ENCODE measurements at regions not wholly inside any gene's neighbourhood (a gene's known extent, or its start where the extent isn't known, plus 50 kb on each side); places are given as distances from the start of the nearest gene placed in this dataset.
"Not testable (repeated sequence)": the region's sequence is repeated elsewhere in the genome, so short reads cannot be mapped to it uniquely, and the experiment has no call there.

DNA sequence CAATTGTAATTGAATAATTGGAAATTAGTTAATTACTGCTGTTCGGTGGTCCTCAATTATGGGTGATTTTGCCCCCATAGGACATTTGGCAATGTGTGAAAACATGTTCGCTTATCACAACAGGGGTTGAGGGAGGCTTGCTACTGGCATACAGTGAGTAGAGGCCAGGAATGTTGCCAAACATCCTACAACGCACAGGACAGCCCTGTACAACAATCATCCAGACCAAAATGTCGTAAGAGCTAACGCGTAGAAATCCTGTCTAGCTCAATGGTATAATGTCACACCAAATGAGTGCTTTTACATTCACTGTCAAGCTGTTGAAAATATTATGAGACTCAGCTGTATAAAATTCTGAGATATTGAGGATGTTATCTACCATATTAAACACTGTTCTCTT lies 464.4 kb upstream of the TUSC1 start:
- DNase-seq: no peak

- no peak for DNase-seq
Measured at GRCh38 chr9:26142201-26142600, 464.0 kb upstream of the TUSC1 start.

GRCh38 chr9:26133537-26133936 lies 455.3 kb upstream of the TUSC1 start:
- no peak for DNase-seq

DNA sequence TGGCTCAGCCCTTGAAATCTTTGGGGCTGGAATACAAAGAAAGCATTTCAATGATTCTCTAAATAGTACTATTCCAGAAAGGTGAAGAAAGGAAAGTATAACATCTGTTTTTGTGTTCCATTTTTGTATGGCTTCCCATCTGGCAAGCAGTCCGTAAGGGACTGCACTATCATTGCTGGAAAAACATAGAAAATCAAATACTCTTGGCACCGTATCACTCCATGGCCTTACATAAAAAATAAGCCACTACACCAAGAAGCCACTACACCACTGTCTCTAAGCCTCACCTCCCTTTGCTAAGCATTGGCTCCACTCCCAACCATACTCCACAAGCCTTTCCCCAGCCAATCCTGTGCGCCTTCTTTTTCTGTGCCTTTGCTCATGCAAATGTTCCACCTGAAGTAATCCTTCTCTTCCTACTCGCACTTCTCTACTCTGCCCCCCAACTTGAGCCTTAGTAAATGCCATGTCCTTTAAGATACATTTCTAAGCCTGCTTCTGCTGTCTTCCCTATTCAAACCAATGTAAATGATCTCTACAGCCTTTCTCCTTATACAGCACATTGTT lies 454.6 kb upstream of the TUSC1 start:
- DNase-seq: no peak

GRCh38 chr9:26131886-26132285 lies 453.6 kb upstream of the TUSC1 start:
- no peak for DNase-seq

DNA sequence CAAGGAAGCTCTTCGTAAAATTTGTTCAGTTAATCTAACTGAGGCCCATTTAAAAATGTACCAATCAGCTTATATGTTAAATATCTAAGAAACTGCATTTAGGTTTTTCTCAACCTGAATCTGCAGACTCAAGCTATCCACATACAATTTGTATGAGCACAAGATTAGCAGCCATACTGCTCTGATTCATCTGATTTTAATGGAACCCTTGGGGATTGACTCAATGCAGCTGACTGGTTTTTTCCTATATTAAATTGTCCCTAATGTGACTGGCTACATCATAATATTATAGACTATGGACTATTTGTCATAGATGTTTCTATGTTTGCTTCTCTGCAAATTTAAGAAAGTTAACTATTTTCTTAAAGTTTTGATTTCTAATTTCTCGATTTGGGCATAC lies 451.0 kb upstream of the TUSC1 start:
- no peak for DNase-seq

DNA sequence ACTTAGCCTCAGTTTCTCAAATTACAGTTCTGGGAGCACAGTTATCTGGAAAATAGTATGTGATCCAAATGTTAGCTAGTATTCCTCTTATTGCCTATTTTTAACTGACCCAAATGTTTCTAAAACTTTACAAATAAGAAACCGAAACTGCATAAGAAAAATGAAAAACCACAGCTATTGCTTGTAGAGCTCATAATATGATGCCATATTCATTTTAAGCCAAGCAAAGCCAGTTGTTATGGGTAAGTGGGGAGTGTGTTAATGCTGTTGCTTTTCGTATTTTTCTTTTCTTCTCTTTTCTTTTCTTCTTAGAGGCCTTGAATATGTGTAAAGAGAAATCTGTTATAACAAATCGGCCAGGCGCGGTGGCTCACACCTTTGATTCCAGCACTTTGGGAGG lies 447.4 kb upstream of the TUSC1 start:
- no peak for DNase-seq

GRCh38 chr9:26116085-26116484 lies 437.8 kb upstream of the TUSC1 start:
- DNase-seq: not testable (repeated sequence)

DNA sequence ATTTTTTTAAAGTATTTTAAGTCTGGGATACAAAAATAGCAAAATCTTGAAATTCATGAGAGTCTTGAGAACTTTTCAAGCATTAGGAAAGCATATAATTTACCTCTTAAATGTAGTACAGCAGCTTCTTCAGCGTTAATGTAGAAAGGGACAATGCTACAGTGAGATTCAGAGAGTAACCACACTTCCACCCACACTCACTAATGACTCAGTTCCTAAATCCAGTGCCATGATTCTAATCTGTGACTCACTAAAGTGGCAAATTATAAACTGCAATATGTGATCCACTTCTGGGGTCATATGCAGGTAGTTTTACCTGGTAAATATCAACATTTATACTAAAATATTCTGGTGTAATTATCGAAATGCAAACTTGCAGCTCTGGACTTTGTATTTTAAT lies 434.5 kb upstream of the TUSC1 start:
- DNase-seq: no peak

- no peak for DNase-seq
Measured at GRCh38 chr9:26086396-26086795, 408.2 kb upstream of the TUSC1 start.

DNA sequence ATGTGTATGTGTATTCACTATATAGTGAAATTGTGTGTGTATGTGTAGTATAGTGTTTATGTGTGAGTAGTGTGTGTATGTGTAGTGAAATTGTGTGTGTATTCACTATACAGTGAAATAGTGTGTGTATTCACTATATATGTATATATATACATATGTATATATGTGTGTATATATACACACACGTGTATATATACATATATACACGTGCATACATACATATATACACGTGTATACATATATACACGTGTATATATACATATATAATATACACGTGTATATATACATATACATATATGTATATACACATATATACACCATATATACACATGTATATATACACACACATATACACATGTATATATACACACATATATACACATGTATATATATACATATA lies 403.6 kb upstream of the TUSC1 start:
- no peak for DNase-seq

DNA sequence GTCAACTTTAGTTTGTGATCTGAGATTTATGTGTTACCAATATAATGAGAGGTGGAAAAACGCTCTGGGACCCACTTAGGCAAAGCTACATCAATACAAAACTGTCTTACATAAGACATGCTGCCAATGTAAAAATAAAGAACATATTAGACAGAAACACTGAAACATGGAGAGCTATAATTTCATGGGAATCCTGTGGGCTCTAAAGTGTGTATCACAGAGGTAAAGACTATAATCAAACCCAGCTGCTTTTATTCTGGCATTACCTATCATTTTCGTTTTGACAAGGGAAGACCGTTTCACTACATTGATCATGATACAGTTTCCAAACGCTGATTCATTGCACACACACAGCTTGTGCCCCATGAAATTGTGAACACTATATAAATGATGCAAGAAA lies 400.5 kb upstream of the TUSC1 start:
- no peak for DNase-seq

DNA sequence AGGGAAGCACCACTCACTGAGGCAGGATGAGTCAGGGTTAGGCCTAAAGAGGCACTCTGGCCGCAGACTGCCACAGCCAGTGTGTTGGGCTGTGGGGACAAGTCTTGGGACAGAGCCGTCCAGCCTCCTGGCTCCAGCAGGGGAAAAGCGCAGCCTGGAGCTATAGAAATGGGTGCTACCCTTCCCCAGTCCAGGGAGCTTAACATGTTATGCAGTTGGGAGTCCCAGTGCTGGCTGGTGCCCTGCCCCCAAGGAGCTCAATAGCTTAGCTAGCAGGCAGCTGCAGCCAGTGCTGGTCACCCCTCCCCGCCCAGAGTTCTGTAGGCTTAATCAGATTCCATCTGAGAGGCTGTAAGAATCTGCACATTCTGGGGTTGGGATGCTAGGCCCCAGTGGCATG lies 399.6 kb upstream of the TUSC1 start:
- no peak for DNase-seq

DNA sequence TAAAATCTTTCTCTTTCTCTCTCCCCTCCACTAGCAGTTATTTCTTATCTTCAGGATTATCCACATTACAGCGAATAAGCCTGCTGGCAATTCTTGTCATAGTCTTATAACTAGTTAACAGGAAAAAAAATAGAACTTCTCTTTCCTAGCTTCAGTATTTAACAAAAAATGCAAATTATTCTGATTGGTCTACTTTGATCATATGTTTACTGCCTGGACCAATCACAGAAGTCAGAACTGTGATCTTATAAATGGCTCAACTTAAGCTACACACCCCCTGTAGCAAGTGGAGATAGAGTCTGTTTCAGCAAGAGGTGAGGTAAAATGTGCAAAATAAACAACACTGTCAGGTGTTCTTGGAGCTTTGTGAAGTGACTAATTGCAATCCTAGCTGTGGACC lies 389.4 kb upstream of the TUSC1 start:
- no peak for DNase-seq

GRCh38 chr9:26066237-26066636 lies 388.0 kb upstream of the TUSC1 start:
- DNase-seq: no peak

- DNase-seq: no peak
Measured at GRCh38 chr9:26061948-26062575, 383.8 kb upstream of the TUSC1 start.

- DNase-seq: no peak
Measured at GRCh38 chr9:26058111-26058895, 380.1 kb upstream of the TUSC1 start.

DNA sequence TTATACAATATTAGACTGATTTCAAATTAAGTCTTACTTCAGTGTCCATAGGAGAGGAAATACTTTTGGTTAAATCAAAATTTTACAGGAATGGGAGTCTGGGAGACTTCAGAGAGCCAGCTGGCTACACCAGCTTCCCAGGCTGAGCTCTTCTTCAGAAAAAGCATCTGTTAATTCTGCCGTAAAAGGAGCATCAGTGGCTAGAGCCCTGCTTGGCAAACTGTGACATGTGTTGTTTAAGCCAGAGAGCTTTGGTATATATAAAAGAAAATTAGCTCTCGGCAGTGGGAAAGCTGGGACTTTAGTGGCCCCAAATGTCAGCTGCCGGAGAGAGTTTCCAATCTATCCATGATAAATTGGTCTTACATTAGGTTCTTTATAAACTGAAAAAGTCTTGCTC lies 378.8 kb upstream of the TUSC1 start:
- DNase-seq: no peak

DNA sequence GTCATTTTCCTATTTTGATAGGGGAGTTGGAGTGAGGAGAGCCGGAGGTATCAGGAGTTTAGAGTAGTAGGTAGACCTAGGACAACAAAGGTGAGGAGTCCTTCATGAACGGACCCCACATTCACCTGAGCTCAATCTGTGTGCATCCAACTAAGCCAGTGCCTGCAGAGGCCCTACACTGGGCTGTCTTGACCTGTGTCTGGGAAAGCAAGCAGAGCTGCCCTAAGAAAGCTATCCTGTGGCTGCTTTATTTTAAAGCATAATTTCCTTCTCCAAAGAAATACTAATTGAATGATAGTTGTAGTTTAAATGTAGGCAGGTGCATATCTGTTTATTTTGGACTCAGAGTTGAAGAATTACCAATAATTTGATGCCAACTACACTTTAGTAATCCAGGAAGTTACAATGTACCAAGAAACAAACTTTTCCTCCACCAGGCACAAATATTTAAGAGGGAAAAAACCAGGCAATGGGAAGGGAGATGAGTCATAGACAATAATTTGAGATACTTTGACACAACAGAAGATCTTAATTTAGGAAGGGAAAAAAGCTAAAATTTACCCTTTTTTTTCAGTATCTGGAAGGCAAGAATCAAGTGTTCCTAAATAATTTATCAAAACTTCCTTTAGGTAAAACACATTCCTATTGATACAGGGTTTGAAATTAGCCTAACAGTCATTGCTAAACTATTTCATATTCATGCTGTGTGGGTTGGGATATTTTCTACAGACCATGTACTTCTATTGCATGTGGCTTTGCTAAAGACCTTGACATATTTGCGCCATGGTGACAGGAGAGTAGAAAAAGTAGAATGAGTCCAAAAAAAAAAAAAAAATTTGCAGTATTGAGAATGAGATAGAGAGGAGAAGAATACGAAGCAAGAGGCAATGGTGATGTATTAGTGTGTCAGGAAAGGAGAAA lies 376.6 kb upstream of the TUSC1 start:
- DNase-seq: no peak

- no peak for DNase-seq
Measured at GRCh38 chr9:26053954-26054353, 375.7 kb upstream of the TUSC1 start.

GRCh38 chr9:26043431-26043830 lies 365.2 kb upstream of the TUSC1 start:
- DNase-seq: no peak

DNA sequence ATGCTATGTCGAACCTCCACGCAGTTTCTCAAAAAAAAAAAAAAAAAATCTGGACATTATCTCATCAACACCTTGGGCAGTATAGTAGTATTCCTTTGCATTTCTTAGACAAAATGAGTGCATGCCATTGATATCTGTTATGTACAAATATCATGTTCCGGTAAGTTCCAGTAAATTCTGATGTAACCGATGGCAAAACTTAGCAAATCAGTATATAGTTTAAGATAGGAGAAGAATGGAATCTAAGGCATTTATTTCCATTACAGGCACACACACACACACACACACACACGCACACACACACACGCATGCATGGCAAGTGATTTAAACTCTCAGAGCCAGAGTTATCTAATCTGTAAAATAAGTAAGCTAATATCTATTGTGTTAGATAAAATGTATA lies 356.5 kb upstream of the TUSC1 start:
- no peak for DNase-seq

- no peak for DNase-seq
Measured at GRCh38 chr9:26033336-26033735, 355.1 kb upstream of the TUSC1 start.
